Stimulated activated CD4-positive, alpha-beta T cell treated with anti-CD3 and anti-CD28 coated beads, Interleukin-1b, Interleukin-23, amount 100 ng/mL, for 48 hours (primary cell): ENCODE measurements at regions not wholly inside any gene's neighbourhood (a gene's known extent, or its start where the extent isn't known, plus 50 kb on each side); places are given as distances from the start of the nearest gene placed in this dataset.

Experiments used
- DNase-seq: peaks from one replicate; pipeline ENCODE4 v3.0.0-alpha.2; 2020

GRCh38 chr13:40318366-40318765 lies 348.1 kb downstream of the FOXO1 start:
- no peak for DNase-seq

- DNase-seq, result no peak
Measured at GRCh38 chr13:40319699-40320579, 346.5 kb downstream of the FOXO1 start.

GRCh38 chr13:40328091-40328490 lies 338.4 kb downstream of the FOXO1 start:
- DNase-seq, result no peak

- no peak for DNase-seq
Measured at GRCh38 chr13:40329781-40330485, 336.5 kb downstream of the FOXO1 start.

GRCh38 chr13:40330950-40331349 lies 335.5 kb downstream of the FOXO1 start:
- DNase-seq, result no peak

GRCh38 chr13:40331802-40332201 lies 334.6 kb downstream of the FOXO1 start:
- no peak for DNase-seq

GRCh38 chr13:40333226-40333625 lies 333.2 kb downstream of the FOXO1 start:
- no peak for DNase-seq

- no peak for DNase-seq
Measured at GRCh38 chr13:40334031-40334430, 332.4 kb downstream of the FOXO1 start.

- no peak for DNase-seq
Measured at GRCh38 chr13:40334616-40335015, 331.8 kb downstream of the FOXO1 start.

GRCh38 chr13:40336228-40337221 lies 329.9 kb downstream of the FOXO1 start:
- DNase-seq, result no peak

GRCh38 chr13:40337651-40338050 lies 328.8 kb downstream of the FOXO1 start:
- DNase-seq, result no peak

GRCh38 chr13:40338217-40338616 lies 328.2 kb downstream of the FOXO1 start:
- DNase-seq, result no peak

- no peak for DNase-seq
Measured at GRCh38 chr13:40340368-40341095, 325.9 kb downstream of the FOXO1 start.

GRCh38 chr13:40341096-40341471 lies 325.4 kb downstream of the FOXO1 start:
- no peak for DNase-seq

- no peak for DNase-seq
Measured at GRCh38 chr13:40341501-40341900, 324.9 kb downstream of the FOXO1 start.

- DNase-seq, result no peak
Measured at GRCh38 chr13:40342461-40342860, 324.0 kb downstream of the FOXO1 start.

GRCh38 chr13:40342901-40343300 lies 323.5 kb downstream of the FOXO1 start:
- no peak for DNase-seq

GRCh38 chr13:40343550-40344269 lies 322.7 kb downstream of the FOXO1 start:
- DNase-seq, result no peak

GRCh38 chr13:40344270-40345148 lies 321.9 kb downstream of the FOXO1 start:
- DNase-seq, result no peak

- no peak for DNase-seq
Measured at GRCh38 chr13:40345149-40345514, 321.3 kb downstream of the FOXO1 start.
